ENCODE measurements at regions not wholly inside any gene's neighbourhood (a gene's known extent, or its start where the extent isn't known, plus 50 kb on each side); places are given as distances from the start of the nearest gene placed in this dataset.

- TF ChIP-seq CTCF (IDR thresholded peaks at IDR 0.05): no peak
- TF ChIP-seq POLR2A (IDR thresholded peaks at IDR 0.05): no peak
Measured at GRCh38 chr20:17140894-17141293, 85.9 kb upstream of the PCSK2 start.

Data from stomach (tissue), 4 donors.